SH-SY5Y (cell line): ENCODE measurements at regions not wholly inside any gene's neighbourhood (a gene's known extent, or its start where the extent isn't known, plus 50 kb on each side); places are given as distances from the start of the nearest gene placed in this dataset.

Source experiments
- GATA2 ChIP-seq: IDR thresholded peaks from 2 replicates; pipeline ENCODE4 v1.6.1; 2011; ENCODE audit warnings: mild to moderate bottlenecking, low read depth, low read length
- GATA3 ChIP-seq: IDR thresholded peaks from 2 replicates; pipeline ENCODE4 v1.6.1; 2011; ENCODE audit warnings: low read depth, mild to moderate bottlenecking, low read length, moderate library complexity

DNA sequence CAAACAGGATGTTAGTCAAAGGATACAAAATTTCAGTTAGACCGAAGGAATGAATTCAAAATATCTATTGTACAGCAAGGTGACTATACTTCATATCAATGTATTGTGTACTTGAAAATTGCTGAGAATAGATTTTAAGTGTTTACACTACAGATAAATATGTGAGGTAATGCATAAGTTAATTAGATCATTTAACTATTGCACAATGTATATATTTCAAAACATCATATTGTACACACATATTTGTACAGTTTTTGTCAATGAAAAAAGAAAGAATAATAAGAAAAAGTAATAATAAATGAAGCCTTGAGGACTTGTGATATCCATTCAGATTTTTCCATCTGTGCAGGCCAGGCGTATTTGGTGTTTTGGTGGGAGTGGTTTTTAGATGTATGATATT is 367.4 kb upstream of the SNX7 start:
- TF ChIP-seq GATA2 (no peak), GATA3 (no peak)
